ENCODE measurements at regions not wholly inside any gene's neighbourhood (a gene's known extent, or its start where the extent isn't known, plus 50 kb on each side); places are given as distances from the start of the nearest gene placed in this dataset.
A peak's percentile ranks its signal among the peaks of the same experiment; 100 is the strongest.

DNA sequence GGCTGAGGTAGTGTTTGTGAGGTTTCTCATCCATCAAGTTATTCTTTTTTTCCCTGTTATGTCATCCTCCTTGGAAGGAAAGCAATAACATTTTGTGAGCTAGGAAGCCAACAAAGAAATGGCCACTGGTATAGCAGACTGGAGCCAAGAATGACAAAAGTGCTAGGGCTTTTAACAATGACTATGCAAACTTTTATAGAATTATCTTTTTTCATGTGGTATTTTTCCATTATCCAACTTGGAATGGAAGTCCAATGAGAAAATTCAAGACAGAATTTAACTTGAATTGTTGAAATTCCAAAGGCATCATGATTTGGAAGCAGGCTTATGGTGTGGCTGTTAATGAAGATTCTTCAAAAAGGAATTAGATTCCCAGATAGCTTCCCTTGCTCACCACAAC lies 216.4 kb upstream of the PDGFD start:
- DNase-seq, result no peak
- no peak for ATAC-seq (replicated peaks)
- H3K36me3 Mint-ChIP-seq, result no peaks in the 10 kb centered on the region

GRCh38 chr11:104372111-104372510 lies 208.2 kb upstream of the PDGFD start:
- ATAC-seq (replicated peaks), result no peak
- no peak for DNase-seq
- H3K36me3 Mint-ChIP-seq, result no peaks in the 10 kb centered on the region
- no peaks in the 10 kb centered on the region for H3K27me3 Mint-ChIP-seq
- peaks cover 0 to 5% of the 10 kb centered on the region in 2 donors for H3K9me3 Mint-ChIP-seq
- no peaks in the 10 kb centered on the region for H3K4me1 Mint-ChIP-seq
- no peak overlapping the region for H3K4me3 Mint-ChIP-seq
- no peak overlapping the region for H3K27ac Mint-ChIP-seq

More for the DNA sequence above, 216.4 kb upstream of the PDGFD start:
- Mint-ChIP-seq H3K27me3 (no peaks in the 10 kb centered on the region), H3K27ac (no peak overlapping the region), H3K9me3 (no peaks in the 10 kb centered on the region), H3K4me3 (no peak overlapping the region), H3K4me1 (no peaks in the 10 kb centered on the region)

DNA sequence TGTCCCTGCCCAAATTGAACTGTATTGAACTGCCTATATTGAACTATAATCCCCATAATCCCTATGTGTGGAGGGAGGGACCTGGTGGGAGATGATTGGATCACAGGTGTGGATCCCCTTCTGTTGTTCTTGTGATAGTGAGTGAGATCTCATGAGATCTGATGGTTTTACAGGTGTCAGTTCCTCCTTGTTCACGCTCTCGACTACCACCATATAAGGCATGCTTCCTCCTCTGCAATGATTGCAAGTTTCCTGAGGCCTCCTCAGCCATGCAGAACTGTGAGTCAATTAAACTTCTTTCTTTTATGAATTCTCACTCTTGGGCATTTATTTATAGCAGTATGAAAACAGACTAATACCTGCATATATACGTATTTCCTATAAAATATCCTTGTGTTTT lies 206.5 kb upstream of the PDGFD start:
- no peak overlapping the region for H3K4me3 Mint-ChIP-seq
- no peaks in the 10 kb centered on the region for H3K27me3 Mint-ChIP-seq
- ATAC-seq (replicated peaks) (peak; percentile 58 to 79), DNase-seq (no peak)
- H3K9me3 Mint-ChIP-seq, result peaks cover 0 to 5% of the 10 kb centered on the region in 2 donors
- no peaks in the 10 kb centered on the region for H3K36me3 Mint-ChIP-seq
- H3K27ac Mint-ChIP-seq, result no peak overlapping the region
- H3K4me1 Mint-ChIP-seq, result no peaks in the 10 kb centered on the region

DNA sequence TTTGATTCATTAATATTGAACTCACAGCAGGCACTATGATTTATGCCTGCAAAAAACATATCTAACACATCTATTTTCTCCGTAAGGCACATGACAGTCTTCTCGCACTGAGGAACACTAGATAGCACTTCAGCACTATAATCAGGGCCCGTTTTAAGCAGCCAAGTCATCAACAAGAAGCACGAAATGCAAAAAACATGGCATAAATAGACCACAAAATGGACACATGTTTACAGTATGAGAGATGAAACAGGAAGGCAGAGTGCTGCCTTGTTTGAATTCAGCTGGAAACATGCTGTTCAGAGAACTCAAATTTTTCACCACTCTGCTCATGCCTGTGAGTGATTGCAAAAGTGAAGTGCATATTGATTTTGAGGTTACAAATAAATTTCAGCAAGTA lies 205.8 kb upstream of the PDGFD start:
- ATAC-seq (replicated peaks) (no peak), DNase-seq (no peak)
- Mint-ChIP-seq H3K9me3 (peaks cover 0 to 5% of the 10 kb centered on the region in 2 donors), H3K36me3 (no peaks in the 10 kb centered on the region), H3K4me3 (no peak overlapping the region), H3K27me3 (peaks cover 0 to 3% of the 10 kb centered on the region in 2 donors), H3K27ac (no peak overlapping the region), H3K4me1 (no peaks in the 10 kb centered on the region)

DNA sequence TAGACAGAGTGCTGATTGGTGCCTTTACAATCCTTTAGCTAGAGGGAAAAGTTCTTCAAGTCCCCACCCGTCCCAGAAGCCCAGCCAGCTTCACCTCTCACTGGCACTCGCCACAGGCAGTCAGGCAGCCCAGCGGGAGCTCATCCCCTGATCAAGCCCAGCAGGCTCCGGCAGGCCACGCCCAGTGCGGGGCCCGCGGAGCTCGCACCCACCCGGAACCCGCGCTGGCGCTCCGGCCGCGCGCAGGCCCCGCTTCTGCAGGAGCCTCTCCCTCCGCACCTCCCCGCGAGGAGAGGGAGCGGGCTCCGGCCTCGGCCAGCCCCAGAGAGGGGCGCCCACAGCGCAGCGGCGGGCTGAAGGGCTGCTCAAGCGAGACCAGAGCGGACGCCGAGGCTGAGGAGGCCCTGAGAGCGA lies 202.4 kb upstream of the PDGFD start:
- no peak overlapping the region for H3K27ac Mint-ChIP-seq
- no peaks in the 10 kb centered on the region for H3K36me3 Mint-ChIP-seq
- ATAC-seq (replicated peaks), result no peak
- no peak overlapping the region for H3K4me3 Mint-ChIP-seq
- H3K4me1 Mint-ChIP-seq, result no peaks in the 10 kb centered on the region
- H3K27me3 Mint-ChIP-seq, result peaks cover 0 to 4% of the 10 kb centered on the region in 2 donors
- H3K9me3 Mint-ChIP-seq, result peaks cover 0 to 4% of the 10 kb centered on the region in 2 donors
- no peak for DNase-seq

GRCh38 chr11:104365676-104366075 lies 201.7 kb upstream of the PDGFD start:
- DNase-seq (no peak), ATAC-seq (replicated peaks) (no peak)
- Mint-ChIP-seq H3K36me3 (no peaks in the 10 kb centered on the region), H3K9me3 (peaks cover 0 to 4% of the 10 kb centered on the region in 2 donors), H3K27ac (no peak overlapping the region), H3K4me3 (no peak overlapping the region), H3K4me1 (no peaks in the 10 kb centered on the region), H3K27me3 (peaks cover 0 to 4% of the 10 kb centered on the region in 2 donors)

DNA sequence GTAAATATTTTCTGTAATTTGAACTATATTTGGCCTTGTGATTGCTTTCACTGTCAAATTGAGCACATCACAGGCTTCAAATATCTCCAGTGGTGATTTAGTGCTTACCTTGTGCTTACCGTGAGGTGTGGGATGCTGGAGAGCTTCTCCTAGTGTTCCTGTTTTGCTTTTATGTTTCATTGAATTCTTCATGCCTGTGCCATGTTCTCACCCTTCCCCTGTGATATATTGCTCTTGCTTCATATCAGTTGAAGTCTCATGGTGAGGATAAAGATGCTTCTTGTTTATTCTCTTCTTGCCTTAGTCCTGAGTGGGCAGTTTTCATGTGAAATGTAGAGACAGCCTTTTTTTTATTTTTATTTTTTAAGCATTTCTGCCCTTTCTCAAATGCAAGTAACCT lies 198.0 kb upstream of the PDGFD start:
- Mint-ChIP-seq H3K27ac (no peak overlapping the region), H3K9me3 (no peaks in the 10 kb centered on the region), H3K4me3 (no peak overlapping the region), H3K36me3 (no peaks in the 10 kb centered on the region), H3K4me1 (no peaks in the 10 kb centered on the region), H3K27me3 (peaks cover 0 to 4% of the 10 kb centered on the region in 2 donors)
- DNase-seq, result no peak
- no peak for ATAC-seq (replicated peaks)

- DNase-seq (no peak), ATAC-seq (replicated peaks) (peak in 1 of 2 donors; percentile 41)
- H3K4me1 Mint-ChIP-seq, result no peaks in the 10 kb centered on the region
- no peak overlapping the region for H3K27ac Mint-ChIP-seq
- peaks cover 4 to 5% of the 10 kb centered on the region in 2 donors for H3K36me3 Mint-ChIP-seq
- peaks cover 10% of the 10 kb centered on the region in 2 donors for H3K9me3 Mint-ChIP-seq
- no peak overlapping the region for H3K4me3 Mint-ChIP-seq
- H3K27me3 Mint-ChIP-seq, result no peaks in the 10 kb centered on the region
Observed at GRCh38 chr11:104352036-104352435, 188.1 kb upstream of the PDGFD start.

DNA sequence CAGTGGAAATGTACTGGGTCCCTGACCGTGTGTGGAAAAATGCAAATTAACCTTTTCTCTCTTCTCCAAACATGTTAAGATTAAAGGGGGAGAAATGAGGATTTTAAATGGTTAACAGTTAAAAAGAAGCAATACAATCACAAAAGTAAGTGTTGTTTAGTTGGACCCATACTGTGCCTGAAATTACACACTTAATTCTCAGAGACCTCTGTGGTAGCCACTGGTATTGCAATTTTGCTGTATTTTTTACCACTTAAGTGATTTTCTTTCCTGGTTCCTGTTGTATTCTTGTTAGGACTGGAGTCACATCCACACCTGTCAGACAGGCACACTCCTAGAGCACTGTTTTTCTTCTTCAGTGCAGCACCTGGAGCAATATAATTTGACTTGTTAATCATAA lies 179.6 kb upstream of the PDGFD start:
- H3K27ac Mint-ChIP-seq, result no peak overlapping the region
- ATAC-seq (replicated peaks) (peak in 1 of 2 donors; percentile 25), DNase-seq (no peak)
- H3K9me3 Mint-ChIP-seq, result peaks cover 0 to 3% of the 10 kb centered on the region in 2 donors
- no peaks in the 10 kb centered on the region for H3K36me3 Mint-ChIP-seq
- no peaks in the 10 kb centered on the region for H3K4me1 Mint-ChIP-seq
- H3K27me3 Mint-ChIP-seq, result no peaks in the 10 kb centered on the region
- no peak overlapping the region for H3K4me3 Mint-ChIP-seq

GRCh38 chr11:104340590-104340989 lies 176.6 kb upstream of the PDGFD start:
- Mint-ChIP-seq H3K4me1 (no peaks in the 10 kb centered on the region), H3K27me3 (no peaks in the 10 kb centered on the region), H3K9me3 (peaks cover 0 to 3% of the 10 kb centered on the region in 2 donors), H3K4me3 (no peak overlapping the region), H3K36me3 (no peaks in the 10 kb centered on the region), H3K27ac (no peak overlapping the region)
- ATAC-seq (replicated peaks), result no peak
- no peak for DNase-seq

GRCh38 chr11:104339380-104339831 lies 175.5 kb upstream of the PDGFD start:
- H3K27ac Mint-ChIP-seq, result peak overlapping the region; percentile 9
- H3K4me3 Mint-ChIP-seq, result no peak overlapping the region
- no peaks in the 10 kb centered on the region for H3K4me1 Mint-ChIP-seq
- DNase-seq (peak; percentile 5), ATAC-seq (replicated peaks) (peak; percentile 23 to 70)
- peaks cover 0 to 3% of the 10 kb centered on the region in 2 donors for H3K9me3 Mint-ChIP-seq
- no peaks in the 10 kb centered on the region for H3K36me3 Mint-ChIP-seq
- no peaks in the 10 kb centered on the region for H3K27me3 Mint-ChIP-seq

- Mint-ChIP-seq H3K27me3 (no peaks in the 10 kb centered on the region), H3K4me3 (no peak overlapping the region), H3K36me3 (no peaks in the 10 kb centered on the region), H3K9me3 (peaks cover 0 to 4% of the 10 kb centered on the region in 2 donors), H3K4me1 (no peaks in the 10 kb centered on the region), H3K27ac (no peak overlapping the region)
- DNase-seq (no peak), ATAC-seq (replicated peaks) (no peak)
Observed at GRCh38 chr11:104338186-104338585, 174.2 kb upstream of the PDGFD start.

- H3K27ac Mint-ChIP-seq, result no peak overlapping the region
- H3K9me3 Mint-ChIP-seq, result peaks cover 0 to 4% of the 10 kb centered on the region in 2 donors
- H3K4me1 Mint-ChIP-seq, result no peaks in the 10 kb centered on the region
- ATAC-seq (replicated peaks) (no peak), DNase-seq (no peak)
- no peak overlapping the region for H3K4me3 Mint-ChIP-seq
- H3K36me3 Mint-ChIP-seq, result no peaks in the 10 kb centered on the region
- H3K27me3 Mint-ChIP-seq, result no peaks in the 10 kb centered on the region
Observed at GRCh38 chr11:104337273-104337672, 173.3 kb upstream of the PDGFD start.

- ATAC-seq (replicated peaks), result no peak
- Mint-ChIP-seq H3K9me3 (peaks cover 0 to 1% of the 10 kb centered on the region in 2 donors), H3K36me3 (no peaks in the 10 kb centered on the region), H3K27me3 (no peaks in the 10 kb centered on the region), H3K4me3 (no peak overlapping the region), H3K4me1 (no peaks in the 10 kb centered on the region), H3K27ac (no peak overlapping the region)
- no peak for DNase-seq
Observed at GRCh38 chr11:104333977-104334376, 170.0 kb upstream of the PDGFD start.

DNA sequence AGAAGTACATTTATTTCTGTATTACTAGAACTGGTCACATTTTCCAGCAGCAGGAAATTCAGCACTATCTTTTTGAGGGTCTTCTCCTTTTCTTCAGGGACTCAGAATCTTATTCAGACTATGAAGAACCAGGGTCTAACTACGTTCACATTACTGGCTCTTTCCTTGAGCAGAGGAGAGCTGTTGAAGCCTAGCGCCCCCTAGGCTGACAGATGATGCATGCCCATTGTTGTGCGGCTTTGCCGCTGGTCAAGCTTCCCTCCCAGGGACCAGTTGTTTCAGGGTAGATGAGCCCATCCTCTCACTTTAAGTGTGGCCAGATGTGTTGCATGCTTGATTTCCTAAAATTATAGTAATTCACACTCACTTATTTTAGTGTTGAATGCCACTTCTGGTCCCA lies 168.2 kb upstream of the PDGFD start:
- Mint-ChIP-seq H3K9me3 (peaks cover 0 to 1% of the 10 kb centered on the region in 2 donors), H3K27ac (no peak overlapping the region), H3K4me1 (no peaks in the 10 kb centered on the region), H3K27me3 (no peaks in the 10 kb centered on the region), H3K36me3 (no peaks in the 10 kb centered on the region), H3K4me3 (no peak overlapping the region)
- ATAC-seq (replicated peaks) (peak in 1 of 2 donors; percentile 41), DNase-seq (no peak)

Measured in stimulated activated naive B cell treated with anti-CD40 and anti-IgM and Interleukin-4, amounts not matched to agents 10 μg/mL and 1 μg/mL and 100 μg/mL, for 72 hours (primary cell).